Lower leg skin (tissue), 3 donors: ENCODE measurements at regions not wholly inside any gene's neighbourhood (a gene's known extent, or its start where the extent isn't known, plus 50 kb on each side); places are given as distances from the start of the nearest gene placed in this dataset.

ENCODE experiments used
- POLR2A ChIP-seq, 2 donors: fragments of 450-650 bp; IDR thresholded peaks; one replicate each; pipeline ENCODE4 v1.6.1; 2016 to 2017; ENCODE audit warnings: antibody characterized with exemption in 2 of 2, mild to moderate bottlenecking in 1 of 2, moderate library complexity in 1 of 2
- TF ChIP-seq, protein P1 (sequence below), 3 donors: fragments of 450-650 bp; IDR thresholded peaks; one replicate each; pipeline ENCODE4 v1.5.1; 2016; ENCODE audit warnings: antibody characterized with exemption in 3 of 3, mild to moderate bottlenecking in 3 of 3, moderate library complexity in 2 of 3

DNA sequence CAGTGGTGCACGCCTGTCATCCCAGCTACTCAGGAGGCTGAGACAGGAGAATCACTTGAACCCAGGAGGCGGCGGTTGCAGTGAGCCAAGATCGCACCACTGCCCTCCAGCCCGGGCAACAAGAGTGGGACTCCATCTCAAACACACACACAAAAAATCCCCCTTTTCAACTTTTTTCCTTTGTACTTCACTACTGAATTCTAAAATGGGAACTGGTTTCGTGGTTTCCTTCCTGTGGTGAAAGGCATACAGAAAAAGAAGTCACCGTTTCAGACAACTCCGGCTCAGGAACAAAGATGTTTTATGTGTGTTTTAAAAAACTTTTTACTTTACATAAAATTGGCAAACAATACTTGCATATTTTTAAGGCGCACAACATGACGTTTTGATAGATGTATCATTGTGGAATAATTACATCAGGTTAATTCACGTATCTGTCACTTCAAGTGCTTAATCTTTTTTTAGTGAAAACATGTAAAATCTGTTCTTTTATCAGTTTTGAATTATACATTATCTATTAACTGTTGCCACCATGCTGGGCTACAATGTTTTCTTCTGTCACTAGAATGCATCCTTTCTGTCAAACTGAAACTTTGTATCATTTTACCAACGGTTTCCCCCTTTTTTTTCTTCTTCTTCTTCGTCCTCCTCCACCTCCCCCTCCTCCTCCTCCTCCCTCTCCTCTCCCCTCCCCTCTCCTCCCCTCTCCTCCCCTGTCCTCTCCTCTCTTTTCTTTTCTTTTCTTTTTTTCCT is 186.0 kb downstream of the CRLF2 start:
- TF ChIP-seq, protein P1, sequence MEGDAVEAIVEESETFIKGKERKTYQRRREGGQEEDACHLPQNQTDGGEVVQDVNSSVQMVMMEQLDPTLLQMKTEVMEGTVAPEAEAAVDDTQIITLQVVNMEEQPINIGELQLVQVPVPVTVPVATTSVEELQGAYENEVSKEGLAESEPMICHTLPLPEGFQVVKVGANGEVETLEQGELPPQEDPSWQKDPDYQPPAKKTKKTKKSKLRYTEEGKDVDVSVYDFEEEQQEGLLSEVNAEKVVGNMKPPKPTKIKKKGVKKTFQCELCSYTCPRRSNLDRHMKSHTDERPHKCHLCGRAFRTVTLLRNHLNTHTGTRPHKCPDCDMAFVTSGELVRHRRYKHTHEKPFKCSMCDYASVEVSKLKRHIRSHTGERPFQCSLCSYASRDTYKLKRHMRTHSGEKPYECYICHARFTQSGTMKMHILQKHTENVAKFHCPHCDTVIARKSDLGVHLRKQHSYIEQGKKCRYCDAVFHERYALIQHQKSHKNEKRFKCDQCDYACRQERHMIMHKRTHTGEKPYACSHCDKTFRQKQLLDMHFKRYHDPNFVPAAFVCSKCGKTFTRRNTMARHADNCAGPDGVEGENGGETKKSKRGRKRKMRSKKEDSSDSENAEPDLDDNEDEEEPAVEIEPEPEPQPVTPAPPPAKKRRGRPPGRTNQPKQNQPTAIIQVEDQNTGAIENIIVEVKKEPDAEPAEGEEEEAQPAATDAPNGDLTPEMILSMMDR (IDR thresholded peaks at IDR 0.05), result no peak
- TF ChIP-seq POLR2A (IDR thresholded peaks at IDR 0.05), result no peak
